Lower leg skin (tissue), 4 donors: ENCODE measurements at regions not wholly inside any gene's neighbourhood (a gene's known extent, or its start where the extent isn't known, plus 50 kb on each side); places are given as distances from the start of the nearest gene placed in this dataset.

Source experiments
- DNase-seq, 2 donors: peaks; one replicate each; pipeline ENCODE4 v3.0.0-alpha.2; 2019; ENCODE audit warnings: low spot score in 2 of 2
- H3K4me3 ChIP-seq: fragments of 200-600 bp; sonication (generic); 2 replicates; pipeline ENCODE4 v1.5.1; 2017; ENCODE audit warnings: mild to moderate bottlenecking, low read depth; ENCODE audit not compliant: poor library complexity, severe bottlenecking
- POLR2A ChIP-seq, 2 donors: fragments of 450-650 bp; IDR thresholded peaks; one replicate each; pipeline ENCODE4 v1.6.1; 2016 to 2017; ENCODE audit warnings: antibody characterized with exemption in 2 of 2, mild to moderate bottlenecking in 1 of 2, moderate library complexity in 1 of 2
- WGBS, 2 donors: methylation state at CpG; one replicate each; pipeline ENCODE4 v1.1.5; 2018; 5-methylcytosine and 5-hydroxymethylcytosine counted together
- intact Hi-C: fragments of 100-400 bp; cut with DNase I; formaldehyde crosslinking; loops from one replicate; pipeline ENCODE4 v1.15.0; 2023; ENCODE audit warnings: low total_unique reads
- TF ChIP-seq, protein P1 (sequence below), 3 donors: fragments of 450-650 bp; IDR thresholded peaks; one replicate each; pipeline ENCODE4 v1.5.1; 2016; ENCODE audit warnings: antibody characterized with exemption in 3 of 3, mild to moderate bottlenecking in 3 of 3, moderate library complexity in 2 of 3

DNA sequence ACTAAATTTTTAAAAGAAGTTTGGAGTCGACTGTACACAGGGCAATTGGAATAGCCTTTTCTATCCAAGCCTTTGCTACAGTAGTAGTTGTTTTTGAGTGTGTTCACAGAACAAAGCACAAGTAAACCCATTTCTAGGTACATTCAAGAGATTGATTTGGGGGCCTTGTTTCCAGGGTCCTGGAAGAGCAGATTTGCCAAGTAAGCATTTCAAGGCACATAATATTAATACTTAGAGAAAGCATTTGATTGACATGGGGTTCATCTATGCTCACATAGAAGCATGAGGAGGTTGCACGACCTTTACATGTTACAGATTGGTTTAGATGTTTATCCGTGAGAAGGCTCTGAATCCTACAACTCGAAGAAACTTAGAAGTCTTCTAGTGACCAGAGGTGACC lies 324.1 kb downstream of the MYCN start:
- 90 to 93% methylated on average over 4 of the region's 4 CpGs for WGBS, 2 donors
- H3K4me3 ChIP-seq = no peak overlapping the region
- intact Hi-C loops = no loop called here
- no peak for TF ChIP-seq POLR2A (IDR thresholded peaks at IDR 0.05)
- TF ChIP-seq, protein P1, sequence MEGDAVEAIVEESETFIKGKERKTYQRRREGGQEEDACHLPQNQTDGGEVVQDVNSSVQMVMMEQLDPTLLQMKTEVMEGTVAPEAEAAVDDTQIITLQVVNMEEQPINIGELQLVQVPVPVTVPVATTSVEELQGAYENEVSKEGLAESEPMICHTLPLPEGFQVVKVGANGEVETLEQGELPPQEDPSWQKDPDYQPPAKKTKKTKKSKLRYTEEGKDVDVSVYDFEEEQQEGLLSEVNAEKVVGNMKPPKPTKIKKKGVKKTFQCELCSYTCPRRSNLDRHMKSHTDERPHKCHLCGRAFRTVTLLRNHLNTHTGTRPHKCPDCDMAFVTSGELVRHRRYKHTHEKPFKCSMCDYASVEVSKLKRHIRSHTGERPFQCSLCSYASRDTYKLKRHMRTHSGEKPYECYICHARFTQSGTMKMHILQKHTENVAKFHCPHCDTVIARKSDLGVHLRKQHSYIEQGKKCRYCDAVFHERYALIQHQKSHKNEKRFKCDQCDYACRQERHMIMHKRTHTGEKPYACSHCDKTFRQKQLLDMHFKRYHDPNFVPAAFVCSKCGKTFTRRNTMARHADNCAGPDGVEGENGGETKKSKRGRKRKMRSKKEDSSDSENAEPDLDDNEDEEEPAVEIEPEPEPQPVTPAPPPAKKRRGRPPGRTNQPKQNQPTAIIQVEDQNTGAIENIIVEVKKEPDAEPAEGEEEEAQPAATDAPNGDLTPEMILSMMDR (IDR thresholded peaks at IDR 0.05) = no peak
- no peak for DNase-seq

GRCh38 chr2:16263241-16263890 lies 323.0 kb downstream of the MYCN start:
- no peak for TF ChIP-seq POLR2A (IDR thresholded peaks at IDR 0.05)
- TF ChIP-seq, protein P1 (IDR thresholded peaks at IDR 0.05) = no peak
- no peak for DNase-seq
- WGBS, 2 donors = 90 to 91% methylated on average over 14 of the region's 14 CpGs
- intact Hi-C loops = no loop called here
- no peak overlapping the region for H3K4me3 ChIP-seq

DNA sequence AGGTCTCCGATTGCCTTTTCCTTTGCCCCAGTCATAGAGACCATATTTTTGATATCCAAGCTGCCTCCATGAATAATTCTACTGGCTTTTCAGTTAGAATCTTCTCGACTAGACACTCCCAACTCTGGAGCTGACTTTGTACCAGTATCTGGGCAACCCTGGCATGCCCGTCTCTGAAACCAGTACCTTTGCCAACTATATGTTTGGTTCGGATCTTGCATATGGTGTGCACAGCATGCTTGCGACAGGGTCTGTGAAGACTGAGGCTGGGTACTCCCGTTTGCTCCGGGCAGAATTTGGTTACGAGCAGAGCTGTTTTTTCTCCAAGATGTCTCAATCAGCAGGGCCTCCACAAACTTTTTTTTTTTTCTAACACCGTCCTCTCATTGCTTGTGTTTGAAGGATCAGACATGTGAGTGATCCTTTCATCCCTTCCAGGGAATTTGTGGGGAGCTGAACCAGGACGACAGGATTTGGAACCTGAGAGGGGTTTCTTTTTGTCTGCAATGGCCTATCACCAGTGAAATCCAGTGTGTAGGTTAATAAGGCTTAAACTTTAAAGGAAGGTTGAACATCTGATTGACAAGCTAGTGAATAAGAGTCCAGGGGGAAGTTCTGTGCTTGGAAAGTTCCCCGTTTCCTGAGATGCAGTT lies 322.3 kb downstream of the MYCN start:
- TF ChIP-seq POLR2A (IDR thresholded peaks at IDR 0.05) = no peak
- TF ChIP-seq, protein P1 (IDR thresholded peaks at IDR 0.05) = no peak
- intact Hi-C loops = no loop called here
- peak in 1 of 2 donors; percentile 50 for DNase-seq
- no peak overlapping the region for H3K4me3 ChIP-seq
- 56 to 71% methylated on average over 11 of the region's 11 CpGs for WGBS, 2 donors

- no peak for TF ChIP-seq POLR2A (IDR thresholded peaks at IDR 0.05)
- TF ChIP-seq, protein P1 (IDR thresholded peaks at IDR 0.05) = no peak
- no peak overlapping the region for H3K4me3 ChIP-seq
- DNase-seq = peak in 1 of 2 donors; percentile 15
- intact Hi-C loops = no loop called here
- 88 to 95% methylated on average over 2 of the region's 2 CpGs for WGBS, 2 donors
Measured at GRCh38 chr2:16261791-16262190, 321.4 kb downstream of the MYCN start.

DNA sequence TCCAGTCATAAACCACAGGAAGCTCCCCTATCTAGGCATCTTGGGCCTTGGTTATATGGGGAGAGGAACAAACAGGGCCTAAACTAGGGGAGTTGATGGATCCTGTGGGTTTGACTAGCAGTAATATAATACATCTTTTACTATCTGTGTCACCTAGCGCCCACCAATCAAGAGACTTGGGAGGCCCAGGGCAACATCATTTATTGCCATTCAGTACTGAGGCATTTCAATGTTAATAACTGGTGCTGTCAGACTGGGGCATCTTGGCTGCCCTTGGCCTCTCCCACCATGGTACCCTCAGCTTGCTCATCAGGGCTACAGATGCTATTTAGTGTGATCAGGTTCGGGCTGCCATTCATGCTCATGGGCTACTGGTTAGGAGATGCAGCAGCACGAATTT lies 320.7 kb downstream of the MYCN start:
- DNase-seq = no peak
- intact Hi-C loops = no loop called here
- no peak overlapping the region for H3K4me3 ChIP-seq
- WGBS, 2 donors = 86 to 94% methylated on average over 3 of the region's 3 CpGs
- TF ChIP-seq POLR2A (IDR thresholded peaks at IDR 0.05) = no peak
- TF ChIP-seq, protein P1 (IDR thresholded peaks at IDR 0.05) = no peak
